ENCODE measurements at regions not wholly inside any gene's neighbourhood (a gene's known extent, or its start where the extent isn't known, plus 50 kb on each side); places are given as distances from the start of the nearest gene placed in this dataset.

- 43 to 77% methylated on average over 3 of the region's 3 CpGs for WGBS, 2 donors
- H3K27ac ChIP-seq: no peak overlapping the region
- no peaks in the 10 kb centered on the region for H3K27me3 ChIP-seq
- no peaks in the 10 kb centered on the region for H3K36me3 ChIP-seq (replicated peaks in 1 of 2; ENCODE audit: insufficient read depth in 1 of 2, low read depth in 2 of 2)
- no peak overlapping the region for H3K4me3 ChIP-seq
- TF ChIP-seq CTCF (IDR thresholded peaks at IDR 0.05) (no peak), POLR2A (IDR thresholded peaks at IDR 0.05) (no peak)
- H3K4me1 ChIP-seq: no peaks in the 10 kb centered on the region
- no peak for DNase-seq
- intact Hi-C loops (cut with DNase I): no loop called here
- no peaks in the 10 kb centered on the region for H3K9me3 ChIP-seq
- no peak for ATAC-seq
Measured at GRCh38 chr16:9286930-9287329, 195.5 kb downstream of the HAPSTR1 start.

- peak overlapping the region in 3 of 4 donors; percentile 64 to 84 (median 77) for H3K27ac ChIP-seq
- WGBS, 2 donors: 0 to 11% methylated on average over 2 of the region's 2 CpGs
Measured at GRCh38 chr16:9296271-9296590, 204.8 kb downstream of the HAPSTR1 start.

GRCh38 chr16:9297437-9298113 is 206.1 kb downstream of the HAPSTR1 start:
- WGBS, 2 donors: 73 to 78% methylated on average over 12 of the region's 12 CpGs
- Histone ChIP-seq H3K27me3 (no peaks in the 10 kb centered on the region), H3K36me3 (replicated peaks in 1 of 2; ENCODE audit: insufficient read depth in 1 of 2, low read depth in 2 of 2) (no peaks in the 10 kb centered on the region), H3K4me1 (peaks cover 17% of the 10 kb centered on the region), H3K27ac (no peak overlapping the region), H3K4me3 (no peak overlapping the region), H3K9me3 (no peaks in the 10 kb centered on the region)
- ATAC-seq (no peak), DNase-seq (peak in 2 of 4 donors; percentile 27 to 31)
- TF ChIP-seq CTCF (IDR thresholded peaks at IDR 0.05) (peak in 6 of 7 experiments; percentile 17 to 50 (median 35)), POLR2A (IDR thresholded peaks at IDR 0.05) (no peak)
- intact Hi-C loops (cut with DNase I): no loop called here

More at GRCh38 chr16:9296271-9296590, 204.8 kb downstream of the HAPSTR1 start:
- TF ChIP-seq POLR2A (IDR thresholded peaks at IDR 0.05) (peak in 1 of 3 donors; percentile 28), CTCF (IDR thresholded peaks at IDR 0.05) (no peak)
- peak; percentile 88 for ATAC-seq
- H3K9me3 ChIP-seq: no peaks in the 10 kb centered on the region
- H3K36me3 ChIP-seq (replicated peaks in 1 of 2; ENCODE audit: insufficient read depth in 1 of 2, low read depth in 2 of 2): no peaks in the 10 kb centered on the region
- H3K27me3 ChIP-seq: no peaks in the 10 kb centered on the region
- H3K4me1 ChIP-seq: peaks cover 8% of the 10 kb centered on the region
- H3K4me3 ChIP-seq: no peak overlapping the region
- DNase-seq: peak in 2 of 4 donors; percentile 39 to 56
- intact Hi-C loops (cut with DNase I): no loop called here

- no peaks in the 10 kb centered on the region for H3K36me3 ChIP-seq (replicated peaks in 1 of 2; ENCODE audit: insufficient read depth in 1 of 2, low read depth in 2 of 2)
- no peaks in the 10 kb centered on the region for H3K27me3 ChIP-seq
- H3K27ac ChIP-seq: no peak overlapping the region
- no peak overlapping the region for H3K4me3 ChIP-seq
- ATAC-seq (no peak), DNase-seq (no peak)
- 76 to 79% methylated on average over 4 of the region's 4 CpGs for WGBS, 2 donors
- H3K9me3 ChIP-seq: no peaks in the 10 kb centered on the region
- peaks cover 17% of the 10 kb centered on the region for H3K4me1 ChIP-seq
- intact Hi-C loops (cut with DNase I): no loop called here
- TF ChIP-seq POLR2A (IDR thresholded peaks at IDR 0.05): no peak
- no peak for TF ChIP-seq CTCF (IDR thresholded peaks at IDR 0.05)
Measured at GRCh38 chr16:9300252-9300651, 208.8 kb downstream of the HAPSTR1 start.

- H3K4me1 ChIP-seq: peaks cover 9% of the 10 kb centered on the region
- ATAC-seq: peak; percentile 66
Measured at GRCh38 chr16:9302072-9302471, 210.6 kb downstream of the HAPSTR1 start.

More at GRCh38 chr16:9302072-9302471, 210.6 kb downstream of the HAPSTR1 start:
- TF ChIP-seq CTCF (IDR thresholded peaks at IDR 0.05): no peak
- TF ChIP-seq POLR2A (IDR thresholded peaks at IDR 0.05): no peak
- Histone ChIP-seq H3K4me3 (no peak overlapping the region), H3K36me3 (replicated peaks in 1 of 2; ENCODE audit: insufficient read depth in 1 of 2, low read depth in 2 of 2) (no peaks in the 10 kb centered on the region), H3K9me3 (no peaks in the 10 kb centered on the region), H3K27ac (peak overlapping the region in 1 of 4 donors; percentile 7), H3K27me3 (no peaks in the 10 kb centered on the region)
- intact Hi-C loops (cut with DNase I): no loop called here
- WGBS, 2 donors: 8 to 21% methylated on average over 6 of the region's 6 CpGs
- peak; percentile 65 to 82 (median 67) for DNase-seq

Measured in body of pancreas (tissue), 4 donors.